Skeletal muscle tissue (tissue), 3 donors: ENCODE measurements at regions not wholly inside any gene's neighbourhood (a gene's known extent, or its start where the extent isn't known, plus 50 kb on each side); places are given as distances from the start of the nearest gene placed in this dataset.

Experiments
- H3K27ac ChIP-seq: one replicate; pipeline ENCODE4 v1.7.0; 2013; ENCODE audit warnings: mild to moderate bottlenecking, low read depth, low read length, inconsistent platforms
- H3K27me3 ChIP-seq, 3 donors: one replicate each; pipeline ENCODE4 v1.7.0; 2013; ENCODE audit warnings: low read length in 3 of 3; ENCODE audit not compliant: control insufficient read depth in 3 of 3, insufficient read depth in 3 of 3
- H3K36me3 ChIP-seq, 3 donors: one replicate each; pipeline ENCODE4 v1.7.0; 2013; ENCODE audit warnings: low read length in 3 of 3; ENCODE audit not compliant: control insufficient read depth in 3 of 3, insufficient read depth in 3 of 3
- H3K4me1 ChIP-seq, 3 donors: one replicate each; pipeline ENCODE4 v1.7.0; 2013; ENCODE audit warnings: low read length in 3 of 3, mild to moderate bottlenecking in 3 of 3; ENCODE audit not compliant: control insufficient read depth in 3 of 3, insufficient read depth in 3 of 3
- H3K4me3 ChIP-seq, 3 donors: one replicate each; pipeline ENCODE4 v1.7.0; 2013; ENCODE audit warnings: low read length in 3 of 3
- H3K9ac ChIP-seq, 3 donors: one replicate each; pipeline ENCODE4 v1.7.0; 2013; ENCODE audit warnings: low read length in 3 of 3, mild to moderate bottlenecking in 3 of 3, moderate library complexity in 2 of 3, low read depth in 1 of 3
- H3K9me3 ChIP-seq, 3 donors: one replicate each; pipeline ENCODE4 v1.7.0; 2013; ENCODE audit warnings: low read length in 3 of 3; ENCODE audit not compliant: control insufficient read depth in 3 of 3
- donor health status: Osteomylitis.

GRCh38 chr13:76048131-76048530 lies 412.0 kb downstream of the LMO7 start:
- Histone ChIP-seq H3K9ac (no peak overlapping the region), H3K27ac (no peak overlapping the region), H3K36me3 (no peaks in the 10 kb centered on the region), H3K4me1 (no peaks in the 10 kb centered on the region), H3K9me3 (no peaks in the 10 kb centered on the region), H3K27me3 (no peaks in the 10 kb centered on the region), H3K4me3 (no peak overlapping the region)

- H3K27me3 ChIP-seq: no peaks in the 10 kb centered on the region
- H3K4me1 ChIP-seq: no peaks in the 10 kb centered on the region
- H3K4me3 ChIP-seq: no peak overlapping the region
- H3K27ac ChIP-seq: no peak overlapping the region
- no peak overlapping the region for H3K9ac ChIP-seq
- no peaks in the 10 kb centered on the region for H3K36me3 ChIP-seq
- H3K9me3 ChIP-seq: no peaks in the 10 kb centered on the region
Observed at GRCh38 chr13:76043874-76044273, 407.7 kb downstream of the LMO7 start.

GRCh38 chr13:76038920-76039716 lies 403.0 kb downstream of the LMO7 start:
- Histone ChIP-seq H3K4me3 (no peak overlapping the region), H3K4me1 (no peaks in the 10 kb centered on the region), H3K36me3 (no peaks in the 10 kb centered on the region), H3K27ac (no peak overlapping the region), H3K9ac (no peak overlapping the region), H3K9me3 (no peaks in the 10 kb centered on the region), H3K27me3 (no peaks in the 10 kb centered on the region)

GRCh38 chr13:76036176-76036575 lies 400.0 kb downstream of the LMO7 start:
- Histone ChIP-seq H3K9ac (no peak overlapping the region), H3K27ac (no peak overlapping the region), H3K4me3 (no peak overlapping the region), H3K36me3 (no peaks in the 10 kb centered on the region), H3K4me1 (no peaks in the 10 kb centered on the region), H3K27me3 (no peaks in the 10 kb centered on the region), H3K9me3 (no peaks in the 10 kb centered on the region)

- no peaks in the 10 kb centered on the region for H3K4me1 ChIP-seq
- no peak overlapping the region for H3K27ac ChIP-seq
- H3K9ac ChIP-seq: no peak overlapping the region
- no peaks in the 10 kb centered on the region for H3K9me3 ChIP-seq
- no peaks in the 10 kb centered on the region for H3K36me3 ChIP-seq
- no peaks in the 10 kb centered on the region for H3K27me3 ChIP-seq
- H3K4me3 ChIP-seq: no peak overlapping the region
Observed at GRCh38 chr13:76035711-76036110, 399.6 kb downstream of the LMO7 start.

- Histone ChIP-seq H3K9ac (no peak overlapping the region), H3K4me3 (no peak overlapping the region), H3K27ac (no peak overlapping the region), H3K36me3 (no peaks in the 10 kb centered on the region), H3K27me3 (no peaks in the 10 kb centered on the region), H3K4me1 (no peaks in the 10 kb centered on the region), H3K9me3 (no peaks in the 10 kb centered on the region)
Observed at GRCh38 chr13:76029706-76030105, 393.6 kb downstream of the LMO7 start.

GRCh38 chr13:76029088-76029487 lies 393.0 kb downstream of the LMO7 start:
- H3K27ac ChIP-seq: no peak overlapping the region
- H3K4me1 ChIP-seq: no peaks in the 10 kb centered on the region
- H3K4me3 ChIP-seq: no peak overlapping the region
- H3K36me3 ChIP-seq: no peaks in the 10 kb centered on the region
- no peaks in the 10 kb centered on the region for H3K9me3 ChIP-seq
- H3K9ac ChIP-seq: no peak overlapping the region
- no peaks in the 10 kb centered on the region for H3K27me3 ChIP-seq

- Histone ChIP-seq H3K36me3 (no peaks in the 10 kb centered on the region), H3K27ac (no peak overlapping the region), H3K9me3 (no peaks in the 10 kb centered on the region)
Observed at GRCh38 chr13:76027131-76027530, 391.0 kb downstream of the LMO7 start.

GRCh38 chr13:76025392-76025791 lies 389.3 kb downstream of the LMO7 start:
- Histone ChIP-seq H3K27me3 (no peaks in the 10 kb centered on the region), H3K36me3 (no peaks in the 10 kb centered on the region), H3K4me1 (no peaks in the 10 kb centered on the region), H3K9me3 (no peaks in the 10 kb centered on the region), H3K9ac (no peak overlapping the region), H3K4me3 (no peak overlapping the region), H3K27ac (no peak overlapping the region)

More at GRCh38 chr13:76027131-76027530, 391.0 kb downstream of the LMO7 start:
- Histone ChIP-seq H3K4me1 (no peaks in the 10 kb centered on the region), H3K27me3 (no peaks in the 10 kb centered on the region), H3K9ac (no peak overlapping the region), H3K4me3 (no peak overlapping the region)

GRCh38 chr13:76024151-76024550 lies 388.0 kb downstream of the LMO7 start:
- H3K9me3 ChIP-seq: no peaks in the 10 kb centered on the region
- no peaks in the 10 kb centered on the region for H3K27me3 ChIP-seq
- H3K9ac ChIP-seq: no peak overlapping the region
- no peaks in the 10 kb centered on the region for H3K36me3 ChIP-seq
- no peak overlapping the region for H3K4me3 ChIP-seq
- H3K4me1 ChIP-seq: no peaks in the 10 kb centered on the region
- H3K27ac ChIP-seq: no peak overlapping the region
